Coronary artery (tissue), 2 donors: ENCODE measurements at regions not wholly inside any gene's neighbourhood (a gene's known extent, or its start where the extent isn't known, plus 50 kb on each side); places are given as distances from the start of the nearest gene placed in this dataset.

Source experiments
- DNase-seq: peaks from one replicate; pipeline ENCODE4 v3.0.0-alpha.2; 2017; ENCODE audit warnings: low spot score
- H3K27ac ChIP-seq, 2 donors: fragments of 200-600 bp; sonication (generic); one replicate each; pipeline ENCODE4 v1.5.1; 2016 to 2019
- H3K4me3 ChIP-seq: fragments of 200-600 bp; sonication (generic); 2 replicates; pipeline ENCODE4 v1.5.1; 2016; ENCODE audit warnings: mild to moderate bottlenecking, moderate library complexity
- CTCF ChIP-seq: fragments of 200-600 bp; sonication (generic); IDR thresholded peaks from one replicate; pipeline ENCODE4 v1.5.1; 2019; ENCODE audit warnings: antibody characterized with exemption

- no peak overlapping the region for H3K27ac ChIP-seq
- no peak for DNase-seq
- no peak overlapping the region for H3K4me3 ChIP-seq
- TF ChIP-seq CTCF: no peak
Observed at GRCh38 chr3:3705090-3705775, 94.0 kb upstream of the LRRN1 start.

GRCh38 chr3:3701949-3702348 is 97.3 kb upstream of the LRRN1 start:
- no peak overlapping the region for H3K27ac ChIP-seq
- no peak for DNase-seq
- no peak overlapping the region for H3K4me3 ChIP-seq
- no peak for TF ChIP-seq CTCF

- Histone ChIP-seq H3K4me3 (no peak overlapping the region), H3K27ac (no peak overlapping the region)
- no peak for TF ChIP-seq CTCF
- DNase-seq: no peak
Observed at GRCh38 chr3:3699816-3700633, 99.2 kb upstream of the LRRN1 start.

GRCh38 chr3:3699407-3699806 is 99.8 kb upstream of the LRRN1 start:
- no peak overlapping the region for H3K27ac ChIP-seq
- DNase-seq: no peak
- no peak for TF ChIP-seq CTCF
- no peak overlapping the region for H3K4me3 ChIP-seq

GRCh38 chr3:3696345-3696744 is 102.9 kb upstream of the LRRN1 start:
- Histone ChIP-seq H3K4me3 (no peak overlapping the region), H3K27ac (no peak overlapping the region)
- no peak for TF ChIP-seq CTCF
- no peak for DNase-seq

- TF ChIP-seq CTCF: no peak
- DNase-seq: no peak
- H3K4me3 ChIP-seq: no peak overlapping the region
- no peak overlapping the region for H3K27ac ChIP-seq
Observed at GRCh38 chr3:3693593-3693992, 105.6 kb upstream of the LRRN1 start.
